ENCODE measurements at regions not wholly inside any gene's neighbourhood (a gene's known extent, or its start where the extent isn't known, plus 50 kb on each side); places are given as distances from the start of the nearest gene placed in this dataset.

DNA sequence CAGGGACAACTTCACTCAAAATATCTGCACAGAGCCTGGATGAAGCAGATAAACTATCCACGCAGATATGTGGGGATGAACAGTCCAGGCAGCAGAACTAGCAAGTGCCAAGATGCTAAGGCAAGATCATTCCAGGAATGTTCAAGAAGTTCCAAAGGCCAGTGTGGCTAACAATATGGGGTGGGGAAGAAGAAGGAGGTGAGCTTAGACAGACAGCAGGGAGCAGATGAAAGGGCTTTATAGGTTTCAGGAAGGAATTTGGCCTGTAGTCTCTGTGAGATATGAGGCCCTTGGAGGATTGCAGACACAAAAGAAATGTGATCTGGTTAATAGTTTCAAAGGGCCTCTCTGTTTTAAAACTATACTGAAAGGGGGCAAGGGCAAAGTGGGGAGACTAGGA lies 63.5 kb upstream of the PPM1H start:
- no peak for FAIRE-seq

DNA sequence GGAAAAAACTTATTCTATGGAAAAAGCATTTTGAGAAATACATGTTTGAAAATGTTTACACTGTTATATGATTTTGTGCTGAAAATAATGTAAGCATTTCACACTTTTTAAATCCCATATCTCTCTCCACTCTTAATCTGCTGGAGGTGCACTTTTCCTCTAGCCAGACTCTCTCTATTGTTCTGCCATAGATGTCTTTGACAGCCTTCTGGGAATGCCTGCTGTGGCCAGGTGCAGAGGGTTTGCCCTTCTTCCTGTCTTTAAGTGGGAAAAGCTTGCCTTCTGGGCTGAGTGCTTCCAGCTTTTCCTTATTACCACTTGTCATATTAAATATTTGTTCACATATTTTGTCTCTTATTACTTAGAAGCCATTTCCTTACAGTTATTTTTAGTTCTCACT lies 60.1 kb upstream of the PPM1H start:
- FAIRE-seq (no peak), DNase-seq (ENCODE audit: insufficient read length, low spot score) (no peak)

More for the DNA sequence above, 63.5 kb upstream of the PPM1H start:
- no peak for DNase-seq (ENCODE audit: insufficient read length, low spot score)

DNA sequence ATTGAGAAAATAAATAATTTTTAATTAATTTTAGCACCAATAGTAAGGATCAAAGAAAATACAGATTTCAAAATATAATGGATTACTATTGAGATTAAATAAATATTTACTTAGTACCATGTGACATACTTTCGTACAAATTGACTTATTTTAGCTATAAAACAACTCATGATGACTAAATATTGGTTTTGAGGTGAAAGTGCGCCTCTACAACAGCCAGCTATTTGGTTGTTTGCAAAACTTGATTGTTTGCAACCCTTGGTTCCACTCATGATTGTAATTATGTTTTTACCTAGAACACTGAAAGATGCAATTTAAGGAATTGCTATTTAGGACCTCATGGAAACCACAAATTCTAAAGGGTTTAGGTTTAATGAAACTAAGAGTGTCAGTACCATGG lies 51.9 kb upstream of the PPM1H start:
- FAIRE-seq (no peak), DNase-seq (ENCODE audit: insufficient read length, low spot score) (no peak)
